Right kidney (tissue), 1 donor: ENCODE measurements at regions not wholly inside any gene's neighbourhood (a gene's known extent, or its start where the extent isn't known, plus 50 kb on each side); places are given as distances from the start of the nearest gene placed in this dataset.

Experiments used
- DNase-seq: peaks from one replicate; pipeline ENCODE4 v3.0.0-alpha.2; 2016

DNA sequence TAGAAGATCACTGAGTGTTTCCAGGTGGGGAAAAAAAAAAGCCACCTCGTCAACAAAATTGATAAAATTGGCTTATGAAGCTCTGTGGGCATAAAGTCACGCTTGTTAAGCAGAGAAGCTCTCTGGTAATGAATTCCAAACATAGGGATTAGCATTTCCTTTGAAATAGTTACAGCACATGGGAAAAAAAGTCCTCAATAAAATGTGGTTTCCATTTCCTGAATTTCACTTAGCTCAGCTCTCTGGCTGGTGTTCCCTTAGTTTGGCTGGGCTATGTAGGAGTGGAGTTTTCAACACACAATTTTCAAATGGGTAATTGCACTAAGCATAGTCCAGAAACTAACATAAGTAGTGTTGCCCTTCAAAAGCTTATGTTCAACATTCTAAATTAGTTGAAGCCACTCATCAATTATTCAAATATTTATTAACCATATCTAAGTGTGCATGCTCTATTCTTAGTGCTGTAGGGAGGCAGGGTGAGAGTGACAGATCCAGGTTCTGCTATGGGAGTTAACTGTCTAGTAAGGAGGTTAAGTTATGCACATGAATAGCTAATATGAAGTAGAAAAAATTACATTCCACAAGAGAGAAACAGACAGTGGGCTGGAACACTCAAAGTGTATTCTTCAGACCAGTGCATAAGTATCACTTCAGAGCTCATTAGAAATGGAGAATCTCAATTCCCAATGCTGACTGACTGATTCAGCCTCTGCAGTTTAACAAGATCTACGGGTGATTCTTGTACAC, 445.7 kb downstream of the SMARCA1 start:
- DNase-seq = no peak

DNA sequence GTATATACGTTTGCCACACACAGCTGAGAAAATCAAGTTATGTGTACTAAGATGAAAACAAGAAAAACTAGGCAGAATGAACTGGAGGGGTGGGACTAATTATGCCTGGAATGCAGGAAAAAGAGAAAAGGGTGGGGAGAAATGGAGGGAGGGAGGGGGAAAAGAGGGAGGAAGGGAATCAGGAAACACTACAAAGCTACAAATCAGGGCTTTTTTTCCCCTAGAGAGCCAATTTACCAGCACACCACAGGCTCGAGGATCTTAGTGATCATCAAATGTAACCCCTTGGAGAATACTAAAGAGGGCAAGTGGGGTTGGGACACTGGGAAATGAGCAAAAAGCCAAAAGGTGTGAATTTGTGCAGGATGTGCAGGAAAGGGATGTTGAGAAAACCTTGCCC, 451.9 kb downstream of the SMARCA1 start:
- DNase-seq = no peak

DNA sequence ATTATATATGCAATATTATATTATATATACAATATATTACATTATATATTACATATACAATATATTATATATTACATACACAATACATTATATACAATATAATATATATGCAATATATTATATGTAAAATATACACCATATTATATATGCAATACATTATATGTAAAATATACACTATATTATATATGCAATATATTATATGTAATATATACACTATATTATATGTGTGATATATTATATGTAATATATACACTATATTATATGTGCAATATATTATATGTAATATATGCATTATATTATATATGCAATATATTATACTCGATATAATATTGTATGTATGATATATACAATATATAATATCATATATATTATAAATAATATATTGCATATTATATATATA, 457.4 kb downstream of the SMARCA1 start:
- DNase-seq = no peak

DNA sequence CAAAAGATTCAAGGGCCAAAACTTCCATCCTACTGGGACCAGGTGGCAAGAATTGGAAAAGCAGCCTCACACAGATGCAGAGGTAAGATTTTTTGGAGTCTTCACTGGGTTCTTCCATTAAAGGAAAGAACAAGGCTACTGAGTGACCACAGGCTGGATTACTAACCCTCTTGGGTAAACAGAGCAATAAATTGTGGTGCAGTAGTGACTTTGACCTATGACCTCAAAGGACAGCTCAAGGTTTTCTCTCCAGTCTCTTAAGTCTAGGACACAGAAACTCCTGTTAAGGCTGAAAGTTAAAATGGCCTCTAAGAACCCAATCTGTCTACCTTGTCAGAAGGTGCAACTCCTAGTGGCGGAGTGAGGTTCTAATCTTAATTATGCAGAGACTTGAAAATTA, 464.9 kb downstream of the SMARCA1 start:
- DNase-seq = no peak

DNA sequence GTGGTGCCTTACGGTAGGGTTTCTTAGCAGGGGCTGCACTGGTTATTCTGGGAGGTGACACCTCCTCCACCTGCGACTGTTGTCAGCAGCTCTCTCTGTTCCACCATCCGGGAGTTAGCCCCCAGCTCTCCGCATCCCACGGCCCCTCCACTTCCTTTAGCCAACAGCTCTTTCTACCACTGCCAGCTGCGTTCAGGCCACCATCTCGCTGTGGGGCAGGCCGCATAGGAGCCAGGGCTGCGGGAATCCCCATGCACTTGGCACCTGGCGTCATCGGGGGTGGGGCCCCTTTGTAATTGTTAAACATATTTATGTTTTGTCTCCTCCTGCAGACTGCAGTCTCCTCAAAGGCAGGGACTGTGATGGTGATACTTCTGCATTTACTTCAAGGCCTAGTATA, 480.2 kb downstream of the SMARCA1 start:
- no peak for DNase-seq

DNA sequence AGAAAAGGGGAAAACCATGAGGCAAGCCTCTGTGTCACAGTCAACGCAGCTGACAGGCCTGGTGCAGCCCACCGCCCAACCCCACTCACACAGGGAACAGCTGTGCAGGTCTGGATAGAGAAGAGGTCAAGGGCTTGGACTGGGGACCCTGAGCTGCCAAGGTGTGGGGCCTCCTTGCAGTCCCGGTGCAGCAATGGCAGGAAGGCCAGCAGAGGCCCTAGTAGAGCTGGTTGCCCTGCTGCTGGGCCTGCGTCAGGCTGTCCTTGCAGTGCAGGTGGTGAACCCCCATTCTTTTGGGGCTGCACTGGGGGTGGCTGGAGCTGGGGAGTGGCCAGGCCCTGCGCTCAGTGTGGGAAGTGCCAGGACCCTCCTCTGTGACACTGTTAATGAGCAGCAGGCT, 482.0 kb downstream of the SMARCA1 start:
- no peak for DNase-seq

DNA sequence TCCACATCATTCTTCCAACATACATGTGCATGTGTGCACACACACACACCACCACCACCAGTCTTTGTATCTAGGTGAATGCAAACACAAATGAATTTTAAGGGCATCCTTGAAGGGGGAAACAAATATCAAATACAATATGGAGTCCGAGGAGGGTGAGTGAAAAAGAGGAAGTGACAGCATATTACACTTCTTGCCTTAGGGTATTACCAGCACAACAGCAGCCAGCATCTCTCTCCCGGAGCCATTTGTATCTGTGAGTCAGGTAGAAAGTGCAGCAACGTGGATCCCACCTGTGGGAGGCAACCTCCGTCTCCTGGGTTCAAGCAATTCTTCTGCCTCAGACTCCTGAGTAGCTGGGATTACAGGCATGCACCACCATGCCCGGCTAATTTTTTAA, 483.2 kb downstream of the SMARCA1 start:
- no peak for DNase-seq

DNA sequence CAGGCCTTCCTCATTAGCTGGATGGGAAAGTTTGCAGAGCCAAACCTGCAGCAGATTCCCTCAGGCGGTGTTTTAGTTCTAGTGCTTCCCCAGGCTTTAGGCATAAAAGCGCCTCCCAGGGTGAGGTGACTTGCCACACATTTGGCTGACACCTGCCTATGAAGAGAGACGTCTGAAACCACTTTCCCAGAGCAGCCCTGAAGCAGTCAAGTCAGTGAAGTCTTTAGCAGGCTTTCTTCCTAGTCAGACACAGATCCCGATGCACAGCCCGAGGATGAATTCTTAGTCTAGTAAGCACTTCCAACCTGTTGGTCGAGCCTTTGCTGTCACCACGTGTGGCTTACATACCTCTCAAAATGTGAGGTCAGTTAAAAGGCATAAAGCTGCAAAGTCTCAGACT, 484.1 kb downstream of the SMARCA1 start:
- DNase-seq = no peak

DNA sequence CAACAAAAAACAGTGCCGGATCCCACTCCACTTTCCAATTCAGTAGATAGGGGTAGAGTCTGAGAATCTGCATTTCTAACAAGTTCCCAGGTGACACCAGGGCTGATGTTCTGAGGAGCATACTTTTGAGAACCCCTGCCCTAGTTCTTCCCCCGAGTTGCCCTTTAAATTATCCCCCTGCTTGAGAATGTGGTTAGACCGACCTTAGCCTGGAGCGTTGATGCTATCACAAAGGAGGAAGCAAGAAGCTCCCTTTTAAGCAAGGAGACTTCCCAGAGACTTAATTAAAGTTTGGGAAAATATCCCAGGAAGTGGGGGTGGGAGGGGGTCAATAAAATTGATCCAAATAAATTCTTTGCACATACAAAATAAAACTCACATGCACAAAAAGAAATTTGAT, 485.9 kb downstream of the SMARCA1 start:
- no peak for DNase-seq

DNA sequence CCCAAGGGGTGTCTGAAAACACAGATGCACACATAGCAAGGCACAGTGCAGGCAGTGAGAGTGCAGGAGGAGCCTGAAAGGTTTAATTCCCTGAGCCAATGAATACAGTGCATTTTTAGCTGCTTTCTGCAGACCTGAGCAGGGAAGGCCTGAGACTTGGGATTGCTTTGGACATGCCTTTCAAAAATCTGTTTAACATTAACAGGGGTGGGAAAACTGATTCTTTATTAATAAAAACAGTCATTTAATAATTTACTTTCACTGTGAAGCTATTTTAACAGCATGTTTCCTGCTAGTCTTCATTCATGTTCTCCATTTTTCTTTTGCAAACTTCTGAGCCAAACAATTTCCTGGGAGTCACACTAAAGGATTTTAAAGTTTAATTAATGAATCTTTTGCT, 488.1 kb downstream of the SMARCA1 start:
- DNase-seq = no peak

DNA sequence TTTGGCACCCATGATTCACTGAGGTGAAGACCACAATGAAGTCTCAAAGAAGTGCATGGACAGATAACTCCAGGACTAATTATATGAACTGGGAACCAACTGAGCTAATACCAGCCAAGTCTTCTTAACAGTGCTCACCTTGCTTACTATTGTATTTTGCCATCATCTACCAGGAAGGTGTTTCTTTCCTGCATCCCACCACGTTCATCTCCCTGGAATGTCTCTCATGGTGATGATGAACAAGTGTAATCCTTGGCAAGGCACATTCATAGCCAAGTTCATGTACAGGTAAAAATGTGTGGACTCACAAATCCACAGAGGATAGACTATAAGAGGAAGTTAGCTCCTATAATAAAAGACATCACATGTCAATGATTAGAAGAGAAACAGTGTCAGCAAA, 489.1 kb downstream of the SMARCA1 start:
- no peak for DNase-seq

DNA sequence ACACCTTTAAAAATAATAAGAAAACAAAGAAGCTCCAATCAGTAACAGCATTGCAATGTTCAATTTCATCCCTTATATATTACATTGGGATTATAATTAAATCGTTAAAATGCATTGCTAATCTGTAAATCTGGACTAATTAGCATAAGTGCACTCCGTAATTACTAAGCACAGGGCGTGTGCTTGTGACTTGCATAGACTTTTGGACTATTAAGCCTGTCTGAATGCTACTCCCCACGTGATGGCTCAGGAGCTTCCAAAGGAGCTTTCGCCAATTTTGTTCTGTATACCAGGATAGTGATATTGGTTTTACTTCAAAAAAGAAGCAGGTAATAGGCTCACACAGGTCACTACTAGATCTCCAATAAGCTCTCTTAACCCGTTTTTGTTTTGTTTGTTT, 497.1 kb downstream of the SMARCA1 start:
- DNase-seq = no peak

DNA sequence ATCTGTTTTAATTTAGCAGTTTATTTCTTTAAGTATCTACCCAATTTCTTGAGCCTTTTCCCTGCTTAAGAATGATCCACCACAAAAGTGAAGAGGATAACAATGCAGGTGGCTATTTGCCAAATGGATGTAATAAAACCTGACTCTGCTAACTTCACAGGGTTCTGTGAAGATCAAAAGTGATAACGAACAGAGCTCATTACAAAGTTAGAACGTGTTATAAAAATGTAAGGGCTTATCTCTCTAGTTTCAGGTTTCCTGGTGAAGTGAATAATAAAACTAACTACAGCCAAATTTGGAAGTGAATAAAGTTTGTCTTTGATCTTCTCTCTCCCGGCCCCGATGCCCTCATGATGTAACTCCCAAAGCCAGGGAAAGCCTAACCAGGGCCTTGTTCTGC, 497.9 kb downstream of the SMARCA1 start:
- DNase-seq = no peak

DNA sequence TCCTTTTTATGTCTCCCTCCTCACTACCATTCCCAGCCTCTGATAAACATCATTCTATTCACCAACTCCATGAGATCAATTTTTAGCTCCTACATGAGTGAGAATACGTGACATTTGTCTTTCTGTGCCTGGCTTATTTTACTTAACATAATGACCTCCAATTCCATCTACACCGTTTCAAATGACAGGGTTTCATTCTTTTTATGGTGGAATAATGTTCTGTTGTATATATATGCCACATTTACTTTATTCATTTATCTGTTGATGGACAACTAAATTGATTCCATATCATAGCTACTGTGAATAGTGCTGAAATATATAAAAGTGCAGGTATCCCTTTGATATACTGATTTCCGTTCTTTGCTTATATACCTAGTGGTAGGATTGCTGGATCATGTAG, 503.9 kb downstream of the SMARCA1 start:
- no peak for DNase-seq

DNA sequence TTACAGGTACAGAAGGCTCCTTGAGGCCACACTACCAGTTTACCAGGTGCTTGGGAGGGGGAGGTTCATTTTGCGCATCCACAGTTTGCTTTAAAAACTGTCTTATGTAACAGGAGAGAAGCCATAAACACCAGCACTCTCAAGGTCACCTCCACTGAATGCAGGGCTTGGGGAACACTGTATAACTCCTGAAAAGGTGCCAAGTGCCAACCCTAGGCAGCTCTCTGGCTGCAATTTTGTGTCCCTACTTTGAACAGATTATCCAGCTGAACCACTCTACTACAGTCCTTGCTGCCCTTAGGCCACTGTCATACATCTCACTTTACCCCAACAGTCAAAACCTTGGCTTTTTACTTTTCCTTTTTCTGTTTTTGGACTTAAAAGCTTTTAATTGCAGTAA, 507.9 kb downstream of the SMARCA1 start:
- no peak for DNase-seq

DNA sequence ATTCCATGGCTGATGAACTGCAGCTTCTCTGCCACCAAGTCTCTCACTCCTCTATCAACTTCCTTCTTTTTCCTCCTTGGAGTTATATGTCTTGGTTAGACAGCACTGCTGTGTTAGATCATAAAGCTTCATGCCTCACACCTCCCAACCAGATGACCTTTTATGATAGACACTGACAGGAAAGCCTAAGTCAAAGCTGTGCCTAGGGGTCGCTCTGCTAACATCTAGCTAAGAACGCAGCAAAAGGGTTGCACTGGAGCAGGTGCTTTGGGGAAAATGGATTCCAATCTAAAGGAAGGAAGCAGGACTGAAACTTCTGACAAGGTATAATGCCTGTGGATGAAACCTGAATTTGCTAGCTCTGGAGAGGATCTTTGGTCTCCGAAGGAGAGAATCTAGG, 509.7 kb downstream of the SMARCA1 start:
- no peak for DNase-seq

DNA sequence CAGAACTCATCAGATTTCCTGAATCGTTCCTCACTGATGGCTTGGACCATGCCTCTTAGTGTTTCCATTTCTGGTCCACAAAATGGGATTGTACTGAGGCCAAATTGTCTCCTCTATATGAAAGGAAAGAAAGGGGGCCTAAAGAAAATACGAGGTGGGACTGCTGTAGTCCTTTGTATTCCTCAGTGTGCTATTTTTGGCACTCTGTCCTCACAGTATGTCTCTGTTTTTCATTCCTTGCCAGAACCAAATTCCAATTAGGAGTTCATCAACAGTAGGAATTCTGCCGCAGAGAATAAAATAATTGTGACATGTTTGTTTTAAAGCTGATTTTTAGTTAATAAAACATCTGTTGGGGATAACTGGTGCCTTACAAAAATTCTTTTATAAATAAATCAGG, 515.7 kb downstream of the SMARCA1 start:
- no peak for DNase-seq

DNA sequence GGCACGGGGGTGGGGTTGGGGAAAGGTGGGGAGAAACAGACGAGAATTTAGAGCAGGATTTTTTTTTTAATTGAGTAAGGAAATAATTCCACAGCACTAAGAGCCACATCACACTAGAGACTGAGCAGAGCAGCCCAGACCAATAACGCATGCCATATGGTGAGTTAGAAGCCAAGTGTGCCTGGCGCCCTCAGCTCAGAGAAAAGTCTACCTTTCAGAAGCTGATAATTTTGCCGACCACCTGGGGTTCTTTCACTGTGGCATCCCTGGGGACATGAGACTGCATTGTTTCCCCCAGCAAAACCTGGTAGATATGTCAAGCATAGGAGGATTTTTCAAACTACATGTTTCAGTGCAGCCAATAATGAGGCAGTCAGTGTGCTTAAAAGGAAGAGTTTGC, 516.8 kb downstream of the SMARCA1 start:
- no peak for DNase-seq

DNA sequence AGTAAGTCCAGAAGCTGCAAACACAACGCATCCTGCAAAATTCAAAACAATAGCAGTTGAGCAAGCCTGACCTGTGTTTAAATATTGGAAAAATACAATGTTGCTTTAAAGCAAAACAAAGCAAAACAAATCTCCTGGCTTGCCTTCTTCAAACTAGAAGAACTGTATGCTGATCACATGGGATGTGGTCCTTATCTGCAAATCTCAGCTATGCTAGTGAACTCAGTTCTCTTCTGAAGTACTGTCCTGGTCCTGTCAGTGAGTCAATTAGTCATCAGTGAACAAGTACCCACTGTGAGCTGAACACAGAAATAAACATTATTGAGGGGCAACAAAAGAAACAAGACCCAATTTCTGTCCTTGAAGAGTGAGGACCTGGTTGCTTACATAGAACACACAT, 522.5 kb downstream of the SMARCA1 start:
- DNase-seq = no peak

DNA sequence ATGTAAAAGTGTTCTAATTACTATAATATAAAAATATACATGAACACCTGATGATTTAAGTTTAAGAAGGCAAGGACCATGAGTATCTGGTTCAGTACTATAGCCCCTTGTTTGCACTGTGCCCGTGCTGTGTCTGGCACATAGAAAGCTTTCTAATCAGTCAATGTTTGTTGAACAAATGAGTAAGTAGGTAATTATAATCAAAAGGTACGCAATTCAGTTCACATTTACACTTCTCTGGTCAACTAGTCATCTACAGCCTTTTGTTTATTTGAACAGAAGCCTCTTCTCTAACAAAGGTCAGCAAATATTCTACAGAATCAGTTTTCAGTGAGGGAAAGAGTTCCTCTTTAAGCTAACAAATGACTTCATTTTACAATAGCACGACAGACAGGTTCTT, 523.3 kb downstream of the SMARCA1 start:
- DNase-seq = no peak

DNA sequence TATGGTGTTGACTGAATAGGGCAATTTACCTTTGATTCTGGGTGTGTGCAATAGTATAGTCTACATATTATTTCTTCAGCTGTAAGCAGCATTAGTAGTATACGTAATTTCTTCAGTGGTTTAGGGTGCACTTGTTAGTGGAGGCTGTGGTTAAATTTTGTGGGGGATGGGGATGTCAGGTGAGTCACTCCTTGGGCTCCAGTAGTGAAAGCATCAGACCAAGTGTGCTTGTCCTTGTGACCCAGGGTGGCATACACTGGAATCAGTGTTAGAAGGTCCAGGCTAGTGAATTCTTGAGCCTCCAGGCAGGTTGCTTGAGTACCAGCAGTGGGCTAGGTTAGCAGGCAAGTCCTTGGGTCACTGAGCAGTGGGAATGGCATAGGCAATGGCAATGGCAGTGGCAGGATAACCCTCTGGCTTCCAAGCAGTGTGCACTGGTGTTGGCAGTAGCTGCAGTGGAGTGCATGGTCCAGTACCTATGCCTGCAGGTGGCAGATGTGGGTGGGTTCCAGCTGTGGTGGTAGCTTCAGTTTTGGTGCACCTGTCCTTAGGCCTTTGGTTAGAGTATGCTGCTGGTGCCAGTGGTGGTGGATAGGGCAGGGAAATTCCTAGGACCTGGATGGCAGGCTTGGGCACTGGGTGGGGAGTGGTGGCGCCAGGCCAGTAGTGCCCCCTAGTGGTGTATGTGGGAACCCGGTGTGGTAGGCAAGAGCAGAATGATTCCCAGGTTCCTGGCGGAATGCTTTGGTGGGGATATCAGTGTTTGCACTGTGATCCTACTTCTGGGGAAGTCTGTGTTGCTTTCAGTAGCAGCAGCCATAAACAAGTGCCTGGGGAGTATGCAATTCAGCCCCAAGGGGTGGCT, 531.0 kb downstream of the SMARCA1 start:
- no peak for DNase-seq

DNA sequence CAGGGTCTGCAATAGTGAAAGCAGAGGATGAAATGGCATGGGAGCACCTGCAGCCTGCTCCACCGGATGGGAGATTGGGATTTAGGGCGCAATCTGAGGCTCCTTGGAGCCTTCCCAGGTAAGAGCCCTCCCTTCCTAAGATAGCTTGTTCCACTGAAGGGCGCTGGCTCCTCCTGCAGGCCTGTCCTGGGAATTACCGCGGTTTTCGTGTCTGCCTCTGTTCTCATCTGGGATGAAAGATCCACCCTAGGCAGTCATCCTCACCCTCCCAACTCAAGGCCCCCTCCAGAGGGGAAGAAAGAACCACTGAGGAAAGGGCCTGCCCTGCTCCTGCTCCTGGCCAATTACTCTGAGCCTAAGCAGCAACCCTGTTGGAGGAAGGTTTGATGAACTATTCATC, 547.5 kb downstream of the SMARCA1 start:
- DNase-seq = peak; percentile 15

DNA sequence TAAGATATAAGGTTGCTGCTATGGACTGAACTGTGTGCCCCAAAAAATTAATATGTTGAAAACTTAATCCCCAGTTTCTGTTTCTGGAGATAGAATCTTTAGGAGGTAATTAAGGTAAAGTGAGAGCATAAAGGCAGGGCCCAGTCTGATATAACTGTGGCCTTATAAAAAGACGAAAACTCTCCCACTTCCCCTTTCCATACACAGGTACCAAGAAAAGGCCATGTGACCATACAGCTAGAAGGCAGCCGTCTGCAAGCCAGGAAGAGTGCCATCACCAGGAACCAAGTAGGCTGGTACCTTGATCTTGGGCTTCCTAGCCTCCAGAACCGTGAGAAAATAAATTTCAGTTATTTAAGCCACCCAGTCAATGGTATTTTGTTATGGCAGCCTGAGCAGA, 550.3 kb downstream of the SMARCA1 start:
- DNase-seq = no peak

DNA sequence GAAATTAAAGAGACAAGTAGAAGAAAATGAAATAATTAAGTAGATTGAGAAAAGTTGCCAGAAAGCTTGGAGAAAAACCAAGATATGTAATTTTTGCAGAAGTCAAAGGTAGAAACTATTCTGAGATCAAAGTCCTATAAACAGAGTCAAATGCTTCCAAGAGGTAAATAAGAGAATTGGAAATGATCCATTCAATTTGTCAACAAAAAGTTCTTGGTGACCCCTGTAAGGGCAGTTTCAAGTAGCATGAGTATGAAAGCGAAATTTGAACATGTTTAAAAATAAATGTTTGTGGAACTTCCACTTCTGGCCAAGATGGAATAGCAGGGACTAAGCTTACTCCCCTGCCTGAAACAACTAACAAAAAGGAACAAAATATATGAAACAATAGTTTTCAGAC, 562.0 kb downstream of the SMARCA1 start:
- DNase-seq = no peak
